HG03378 (cell line): ENCODE measurements at regions not wholly inside any gene's neighbourhood (a gene's known extent, or its start where the extent isn't known, plus 50 kb on each side); places are given as distances from the start of the nearest gene placed in this dataset.

Experiments used
- ATAC-seq: cut with Tn5 transposase; IDR thresholded peaks from one replicate; pipeline ENCODE4 v1.9.1; 2021; ENCODE audit warnings: mild to moderate bottlenecking, moderate library complexity; ENCODE audit not compliant: unreplicated experiment

- ATAC-seq, result no peak
Measured at GRCh38 chr12:88957358-88957757, 377.1 kb upstream of the KITLG start.

DNA sequence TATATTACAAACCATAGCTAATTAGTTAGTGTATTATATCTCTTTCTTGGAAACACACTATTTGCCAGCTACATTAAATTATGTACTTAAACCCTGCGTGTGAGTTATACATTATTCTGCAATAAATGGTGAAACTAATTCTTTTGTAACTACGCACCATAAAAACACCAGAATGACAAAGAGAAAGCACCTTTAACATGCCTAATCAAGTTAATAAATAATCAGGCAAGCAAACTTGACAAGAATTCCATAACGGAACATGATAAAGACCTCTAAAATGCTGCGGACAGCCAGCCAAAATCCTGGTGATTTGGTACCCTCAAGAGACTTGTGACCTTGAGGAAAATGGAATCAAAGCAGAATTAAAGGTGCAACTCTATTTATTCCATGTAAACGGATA is 375.3 kb upstream of the KITLG start:
- no peak for ATAC-seq

DNA sequence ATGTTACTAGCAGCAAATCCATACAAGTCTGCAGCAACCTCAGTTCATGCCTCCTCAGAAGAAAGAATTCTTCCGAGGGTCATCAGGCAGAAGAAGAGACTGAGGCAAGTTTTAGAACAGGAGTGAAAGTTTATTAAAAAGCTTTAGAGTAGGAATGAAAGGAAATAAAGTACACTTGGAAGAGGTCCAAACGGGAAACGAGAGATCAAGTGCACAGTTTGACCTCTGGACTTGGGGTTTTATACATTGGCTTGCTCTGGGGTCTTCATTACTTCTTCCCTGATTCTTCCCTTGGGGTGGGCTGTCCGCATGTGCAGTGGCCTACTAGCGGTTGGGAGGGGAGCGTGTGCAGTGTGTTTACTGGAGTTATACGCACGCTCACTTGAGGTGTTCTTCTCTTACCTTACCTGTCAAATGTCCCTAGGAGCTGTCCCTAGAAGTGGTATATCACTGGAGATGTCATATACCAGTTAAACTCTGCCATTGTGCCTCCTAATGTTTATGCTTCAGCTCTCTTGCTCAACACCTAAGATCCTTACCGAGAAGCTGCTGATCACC is 372.8 kb upstream of the KITLG start:
- ATAC-seq, result no peak

- ATAC-seq, result no peak
Measured at GRCh38 chr12:88952562-88952942, 372.3 kb upstream of the KITLG start.

- ATAC-seq, result no peak
Measured at GRCh38 chr12:88951860-88952561, 371.7 kb upstream of the KITLG start.

- ATAC-seq, result no peak
Measured at GRCh38 chr12:88951177-88951576, 370.9 kb upstream of the KITLG start.

DNA sequence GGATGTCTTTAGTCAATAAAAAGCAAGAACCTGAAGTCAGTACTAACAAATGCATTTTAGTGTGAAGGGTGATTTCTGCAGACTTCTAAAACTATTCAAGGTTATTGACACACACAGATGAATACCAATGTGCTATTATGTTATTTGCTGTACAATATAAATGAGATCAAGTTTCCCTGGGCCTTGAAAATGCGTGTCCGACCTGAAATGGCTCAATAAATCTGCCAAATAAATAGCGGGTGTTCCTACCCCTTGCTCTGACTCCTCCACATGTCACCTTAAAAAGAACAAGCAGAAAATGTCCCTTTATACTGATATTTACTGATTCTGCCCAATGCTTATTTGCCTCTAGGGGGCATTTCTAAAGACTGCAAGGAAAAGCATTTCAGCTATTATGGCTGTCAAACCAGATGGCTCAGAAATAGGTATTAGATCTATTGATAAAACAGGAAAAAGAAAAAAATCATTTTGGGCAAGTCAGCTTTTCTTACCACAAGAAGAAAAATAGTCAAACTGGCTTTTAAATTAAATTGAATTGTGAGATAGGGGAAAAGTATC is 367.3 kb upstream of the KITLG start:
- ATAC-seq, result no peak

DNA sequence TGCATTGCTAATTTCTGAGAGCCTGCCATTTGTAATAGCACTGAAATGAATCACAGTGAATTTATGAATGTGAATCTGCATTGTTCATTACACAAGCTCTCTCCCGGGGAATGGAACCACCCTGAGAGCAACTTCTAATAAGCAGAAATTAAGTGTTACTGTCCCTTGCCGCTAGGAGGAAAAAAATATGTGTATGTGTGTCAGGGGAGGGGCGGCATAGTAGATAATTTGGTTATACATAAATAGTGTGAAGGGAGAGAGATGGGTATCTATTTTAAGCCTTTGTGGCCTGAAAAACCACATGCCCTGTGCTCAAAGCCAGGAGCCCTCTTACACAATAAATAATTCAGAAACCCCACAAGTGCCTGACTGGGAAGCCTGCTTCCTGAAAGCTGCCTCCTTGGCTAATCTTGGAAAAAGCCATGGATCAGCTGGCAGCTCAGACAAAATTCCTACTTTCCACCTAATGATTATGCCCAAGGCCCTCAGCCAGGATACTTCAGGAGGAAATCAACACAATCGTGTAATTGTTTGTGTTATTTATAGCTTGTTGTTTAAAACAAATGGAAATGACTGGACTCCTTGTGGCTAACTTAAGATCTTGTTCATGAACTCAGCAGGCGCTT is 366.2 kb upstream of the KITLG start:
- peak; percentile 64 for ATAC-seq

GRCh38 chr12:88945051-88945732 is 364.9 kb upstream of the KITLG start:
- no peak for ATAC-seq

DNA sequence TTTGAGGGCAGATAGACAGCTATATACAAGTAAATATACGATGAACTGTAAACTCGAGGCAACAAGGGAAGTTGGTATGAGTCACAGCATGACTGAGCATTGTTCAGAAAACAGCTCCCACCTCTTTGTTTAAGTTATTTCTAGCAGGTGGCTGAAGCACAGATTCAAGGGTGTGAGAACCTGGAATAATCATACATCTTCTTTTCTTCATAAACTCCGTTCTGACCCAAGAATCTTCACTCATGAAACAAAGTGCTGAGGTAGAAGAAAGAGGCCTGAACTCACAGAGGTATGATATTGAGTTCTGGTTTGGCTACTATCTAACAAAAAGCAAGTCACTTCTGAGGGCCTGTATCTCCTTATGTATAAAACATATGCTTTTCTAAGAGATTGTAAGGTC is 364.1 kb upstream of the KITLG start:
- ATAC-seq, result no peak

DNA sequence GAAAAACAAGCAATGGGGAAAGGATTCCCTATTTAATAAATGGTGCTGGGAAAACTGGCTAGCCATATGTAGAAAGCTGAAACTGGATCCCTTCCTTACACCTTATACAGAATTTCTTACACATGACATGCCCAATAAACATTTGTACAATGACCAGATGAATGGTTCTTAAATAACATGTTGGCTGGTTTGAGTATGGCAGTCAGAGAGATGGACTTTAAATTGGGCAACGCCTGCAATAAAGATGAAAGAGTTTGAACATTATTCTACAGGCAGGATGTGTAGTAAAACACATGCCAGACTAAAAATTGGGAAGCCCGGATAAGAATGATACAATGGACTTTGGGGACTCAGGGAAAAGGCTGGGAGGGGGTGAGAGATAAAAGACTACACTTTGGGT is 360.6 kb upstream of the KITLG start:
- ATAC-seq, result no peak

DNA sequence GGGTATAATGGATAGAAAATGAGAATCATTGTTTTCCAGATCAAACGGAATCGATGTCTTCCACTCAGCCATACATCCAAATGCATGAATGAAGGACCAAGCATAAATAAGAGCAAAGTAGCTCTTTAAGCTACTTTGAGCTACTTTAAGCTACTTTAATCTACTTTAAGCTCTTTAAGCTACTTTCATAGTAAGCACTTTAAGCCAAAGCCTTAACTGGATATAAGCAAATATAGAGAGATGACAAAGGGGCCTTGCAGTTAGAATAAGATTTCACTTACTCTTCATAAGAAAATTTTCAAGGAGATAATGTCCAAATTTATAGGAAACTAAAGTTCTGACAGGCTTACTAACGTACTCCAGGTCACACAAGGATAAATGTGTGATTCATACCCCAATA is 355.6 kb upstream of the KITLG start:
- no peak for ATAC-seq

DNA sequence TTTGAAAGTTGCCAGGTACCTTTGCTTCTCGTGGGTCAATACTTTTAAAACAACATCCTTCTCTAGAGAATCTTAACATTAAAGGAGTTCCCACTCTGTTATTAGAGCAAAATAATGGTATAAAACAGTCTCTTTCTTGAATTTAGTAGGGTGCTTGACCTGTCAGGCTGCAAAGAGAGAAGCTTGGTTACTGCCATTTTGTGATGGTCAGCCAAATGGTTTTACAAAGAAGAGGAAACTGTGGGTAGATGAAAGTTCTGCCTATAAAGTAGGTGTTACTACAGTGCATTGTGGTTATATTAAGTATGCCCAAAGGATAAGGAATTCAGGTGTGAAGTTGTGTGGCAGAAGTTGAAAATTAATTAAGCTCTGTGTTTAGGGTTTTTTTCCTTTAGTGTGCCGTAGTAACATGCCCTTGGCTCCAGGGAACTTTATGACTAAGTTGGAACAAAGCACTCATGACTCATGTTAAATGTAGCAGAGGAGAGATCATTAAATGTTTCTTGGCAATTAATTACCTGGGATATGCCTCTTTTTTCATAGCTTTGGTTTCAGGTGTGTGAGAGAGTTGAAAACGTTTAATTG is 354.0 kb upstream of the KITLG start:
- no peak for ATAC-seq

GRCh38 chr12:88932457-88932856 is 352.2 kb upstream of the KITLG start:
- ATAC-seq, result no peak

DNA sequence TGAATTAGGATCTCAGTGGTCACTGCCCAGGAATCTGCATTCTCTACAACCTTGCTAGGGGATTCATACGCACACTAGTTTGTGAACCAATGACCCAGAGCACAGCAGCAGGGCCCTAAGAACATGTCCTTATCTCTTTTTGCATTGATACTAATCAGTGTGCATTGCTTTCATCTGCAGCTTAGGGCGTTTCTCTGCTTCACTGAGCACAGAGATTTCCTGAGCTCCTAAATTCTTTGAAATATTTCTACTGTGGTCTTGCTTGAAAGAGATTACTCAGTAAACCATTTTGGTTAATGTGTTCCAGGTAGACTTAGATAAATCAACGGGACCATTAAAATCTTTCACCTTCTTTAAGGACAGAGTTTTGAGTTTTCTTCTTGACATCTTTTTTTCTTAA is 351.3 kb upstream of the KITLG start:
- ATAC-seq, result peak; percentile 54

DNA sequence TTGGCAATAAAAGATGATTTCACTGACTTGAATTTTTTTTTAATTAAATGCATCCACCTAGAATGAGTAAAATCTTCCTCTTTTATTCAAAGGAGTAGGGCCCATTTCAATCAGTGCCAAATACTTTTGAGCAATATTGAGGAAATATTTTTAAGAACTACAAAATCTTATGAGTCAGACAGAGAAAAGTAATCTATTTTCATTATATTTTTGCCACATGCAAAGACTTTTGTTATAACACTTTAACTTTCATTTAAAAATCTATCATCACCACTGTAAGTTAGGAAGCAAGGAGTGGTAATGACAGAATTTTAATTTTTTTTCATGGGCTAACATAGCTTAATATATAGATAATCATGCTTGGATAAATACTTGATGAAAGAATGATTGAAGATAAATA is 345.2 kb upstream of the KITLG start:
- no peak for ATAC-seq

- ATAC-seq, result no peak
Measured at GRCh38 chr12:88924162-88924561, 343.9 kb upstream of the KITLG start.

DNA sequence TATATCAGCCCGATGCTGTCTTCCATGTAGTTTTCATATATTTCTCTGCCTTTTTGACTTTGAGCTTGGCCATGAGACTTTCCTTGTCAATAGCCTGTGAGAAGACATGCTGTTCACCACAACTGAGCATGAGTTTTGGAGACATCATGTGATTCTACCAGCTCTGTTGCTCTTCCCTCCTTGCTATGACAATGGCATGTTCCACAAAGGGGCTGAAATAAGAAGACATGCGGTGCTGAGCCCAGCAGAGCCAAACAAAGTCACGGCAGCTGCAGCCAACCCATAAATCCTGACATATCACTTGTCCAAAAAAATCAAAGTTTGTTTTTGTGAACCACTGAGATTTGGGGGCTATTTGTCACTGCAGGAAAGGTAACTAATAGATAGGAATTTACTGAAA is 343.4 kb upstream of the KITLG start:
- ATAC-seq, result no peak

- ATAC-seq, result no peak
Measured at GRCh38 chr12:88922816-88923215, 342.5 kb upstream of the KITLG start.

GRCh38 chr12:88921890-88922532 is 341.7 kb upstream of the KITLG start:
- no peak for ATAC-seq

DNA sequence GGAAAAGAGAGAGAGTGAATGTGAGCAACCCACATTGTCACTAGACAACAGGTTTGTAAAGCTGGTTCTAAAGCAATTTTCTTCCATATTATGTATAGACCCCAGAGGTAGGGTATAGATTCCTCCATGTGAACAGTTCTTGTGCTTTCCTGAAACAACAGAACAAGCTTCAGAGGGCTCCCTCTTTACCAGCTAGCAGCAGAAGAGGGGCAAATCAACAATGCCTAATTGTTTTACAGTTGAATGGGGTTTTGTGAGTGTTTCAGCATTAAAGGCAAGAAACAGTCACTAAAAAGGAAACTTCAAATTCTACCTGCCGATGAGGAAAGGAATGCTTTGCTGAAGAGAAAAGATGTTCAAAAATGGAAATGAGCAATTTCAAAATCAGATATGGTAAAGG is 341.2 kb upstream of the KITLG start:
- no peak for ATAC-seq
